ENCODE measurements at regions not wholly inside any gene's neighbourhood (a gene's known extent, or its start where the extent isn't known, plus 50 kb on each side); places are given as distances from the start of the nearest gene placed in this dataset.
"Not testable (repeated sequence)": the region's sequence is repeated elsewhere in the genome, so short reads cannot be mapped to it uniquely, and the experiment has no call there.

DNA sequence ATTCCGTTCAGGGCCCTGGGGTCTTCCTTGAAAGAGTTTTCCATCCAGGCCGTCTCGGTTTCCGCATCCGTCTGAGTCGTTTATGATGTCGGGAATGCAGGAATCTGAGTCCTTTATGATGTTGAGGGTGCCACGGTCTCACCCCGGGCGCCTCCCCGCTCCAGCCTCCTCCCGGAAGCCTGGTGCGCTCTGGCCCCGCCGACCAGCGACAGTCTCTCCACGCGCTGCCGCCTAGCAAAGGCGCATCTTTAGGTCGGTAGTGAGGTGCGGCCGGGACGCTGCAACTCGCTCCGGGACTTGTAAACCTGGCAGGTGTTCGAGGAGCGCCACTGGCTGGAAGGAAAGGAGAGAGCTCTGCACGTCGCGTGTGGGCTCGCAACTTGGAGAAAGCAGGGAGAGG lies 132.6 kb downstream of the FAM72C start:
- DNase-seq: not testable (repeated sequence)

GRCh38 chr1:143838598-143838929 lies 133.2 kb downstream of the FAM72C start:
- not testable (repeated sequence) for DNase-seq

DNA sequence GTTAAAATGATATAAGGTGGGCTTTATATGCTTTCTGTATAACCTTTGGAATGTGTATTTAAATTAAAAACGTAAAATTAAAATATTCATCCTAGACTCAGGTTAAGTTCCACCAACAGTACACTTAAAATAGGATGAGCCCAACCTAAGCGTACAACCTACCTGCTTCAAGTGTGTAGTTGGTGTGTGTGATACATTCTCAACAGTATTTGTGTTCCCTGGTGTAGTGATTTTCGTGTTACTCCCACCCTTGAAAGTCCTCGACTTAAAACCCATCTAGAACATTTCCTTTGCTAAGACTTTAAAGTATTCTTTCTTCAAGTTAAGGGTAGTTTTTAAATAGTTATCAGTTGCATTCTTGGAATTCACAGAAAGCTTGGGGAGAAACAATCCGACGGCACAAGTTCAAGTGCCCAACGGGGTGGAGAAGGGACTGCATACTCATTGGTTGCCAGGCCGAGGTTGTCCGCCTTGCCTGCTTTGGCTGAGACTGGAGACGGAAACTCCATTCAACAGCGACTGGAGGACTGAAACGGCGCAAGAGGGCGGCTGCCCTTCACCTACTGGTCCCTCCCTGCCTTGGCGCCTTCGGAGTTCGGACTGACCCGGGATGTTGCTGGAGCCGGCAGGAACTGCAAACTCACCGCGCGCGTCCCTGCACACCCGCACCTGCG lies 133.7 kb downstream of the FAM72C start:
- DNase-seq: not testable (repeated sequence)

DNA sequence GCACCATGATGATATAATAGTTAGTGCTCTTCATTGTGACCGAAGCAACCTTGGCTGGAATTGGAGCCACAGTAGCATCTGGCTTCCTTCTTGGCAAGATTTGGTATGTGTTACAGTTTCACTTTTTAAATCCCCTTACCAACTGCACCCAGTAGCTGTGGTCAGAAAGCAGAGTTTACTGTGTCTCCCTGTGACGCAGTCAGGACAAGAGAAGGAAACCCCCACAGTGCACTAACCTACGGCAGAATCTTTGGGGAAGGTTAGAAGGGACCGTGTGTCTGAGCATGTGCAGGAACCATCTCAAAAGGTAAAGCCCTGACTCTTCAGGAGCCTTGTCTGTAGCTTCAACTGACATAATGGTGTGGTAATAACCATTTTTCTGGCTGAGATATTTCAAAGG lies 138.4 kb downstream of the FAM72C start:
- not testable (repeated sequence) for DNase-seq

DNA sequence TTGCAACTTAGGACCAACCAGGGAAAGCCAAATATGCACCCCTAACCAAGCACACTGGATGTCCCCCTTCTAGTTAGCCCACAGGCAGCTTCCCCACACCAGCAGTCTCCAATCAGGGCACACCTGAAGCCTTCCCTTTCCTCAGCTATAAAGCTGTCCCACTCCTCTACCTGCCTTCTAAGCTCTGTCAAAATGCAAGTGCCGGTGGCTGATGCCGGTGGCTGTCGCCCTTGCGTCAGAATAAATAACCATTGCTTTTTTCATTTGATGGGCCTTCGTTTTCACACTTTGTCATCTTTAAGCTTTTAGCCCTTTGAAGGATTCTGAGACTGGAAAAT lies 139.4 kb downstream of the FAM72C start:
- not testable (repeated sequence) for DNase-seq

GRCh38 chr1:143831479-143832378 lies 140.1 kb downstream of the FAM72C start:
- DNase-seq: not testable (repeated sequence)

DNA sequence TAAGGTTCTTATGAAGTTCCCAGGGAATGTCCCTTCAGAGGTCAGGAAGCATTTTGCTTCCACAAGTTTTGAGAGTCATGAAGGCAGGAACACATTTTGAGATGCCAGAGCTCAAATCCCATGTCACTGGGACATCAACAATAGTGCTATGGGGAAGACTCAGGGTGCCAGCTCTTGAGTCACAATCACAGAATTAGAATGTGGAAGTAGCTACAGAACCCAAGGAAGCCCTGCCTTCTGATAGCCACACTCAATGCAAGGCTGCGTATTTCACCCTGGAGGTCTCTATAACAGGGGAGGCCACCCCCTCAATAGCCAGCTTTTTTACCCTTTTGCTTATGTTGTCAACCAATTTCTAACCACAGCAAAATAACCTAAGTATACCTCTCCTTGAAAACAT lies 145.6 kb downstream of the FAM72C start:
- not testable (repeated sequence) for DNase-seq

- not testable (repeated sequence) for DNase-seq
Measured at GRCh38 chr1:143824266-143824665, 147.5 kb downstream of the FAM72C start.

DNA sequence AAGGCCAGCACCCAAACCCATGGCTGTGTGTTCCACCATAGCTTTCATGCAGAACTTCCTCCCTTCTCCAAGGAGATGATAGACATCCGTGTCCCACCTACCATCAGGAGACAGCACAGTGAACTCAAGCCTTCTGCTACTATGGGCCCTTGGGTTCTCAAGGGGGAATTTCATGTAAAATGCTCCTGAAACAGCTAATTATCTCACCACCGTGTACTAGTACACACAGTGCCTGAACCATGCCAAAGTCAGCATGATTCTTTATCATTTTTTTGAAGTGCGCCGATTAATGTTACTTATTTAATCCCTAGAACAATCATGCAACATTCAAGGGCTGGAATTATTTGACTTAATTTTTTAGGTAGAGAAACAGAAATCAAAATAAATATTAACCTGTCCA lies 151.7 kb downstream of the FAM72C start:
- not testable (repeated sequence) for DNase-seq

- DNase-seq: not testable (repeated sequence)
Measured at GRCh38 chr1:143816369-143816768, 155.4 kb downstream of the FAM72C start.

- DNase-seq: not testable (repeated sequence)
Measured at GRCh38 chr1:143805374-143805773, 166.4 kb downstream of the FAM72C start.

- not testable (repeated sequence) for DNase-seq
Measured at GRCh38 chr1:143804707-143805356, 167.0 kb downstream of the FAM72C start.

DNA sequence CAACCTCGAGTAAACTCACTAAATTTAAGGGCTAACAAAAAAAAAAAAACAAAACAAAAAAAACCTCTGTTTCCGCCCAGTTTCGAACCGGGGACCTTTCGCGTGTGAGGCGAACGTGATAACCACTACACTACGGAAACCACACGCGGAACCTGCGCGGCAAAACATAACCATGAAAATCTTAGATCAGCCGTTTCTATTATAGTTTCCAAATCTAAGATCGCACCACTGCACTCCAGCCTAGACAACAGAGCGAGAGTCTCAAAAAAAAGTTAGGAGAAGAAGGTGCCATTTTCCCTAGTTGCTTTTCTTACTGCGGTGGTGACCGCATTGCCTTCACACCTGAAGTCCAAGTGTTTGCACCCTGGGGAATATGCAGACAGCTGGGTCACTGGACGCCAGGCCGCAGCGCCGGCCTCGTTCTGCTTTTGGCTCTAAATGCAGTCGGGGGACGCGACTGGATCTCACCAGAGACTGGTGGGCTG lies 167.8 kb downstream of the FAM72C start:
- DNase-seq: peak; percentile 26 to 55

DNA sequence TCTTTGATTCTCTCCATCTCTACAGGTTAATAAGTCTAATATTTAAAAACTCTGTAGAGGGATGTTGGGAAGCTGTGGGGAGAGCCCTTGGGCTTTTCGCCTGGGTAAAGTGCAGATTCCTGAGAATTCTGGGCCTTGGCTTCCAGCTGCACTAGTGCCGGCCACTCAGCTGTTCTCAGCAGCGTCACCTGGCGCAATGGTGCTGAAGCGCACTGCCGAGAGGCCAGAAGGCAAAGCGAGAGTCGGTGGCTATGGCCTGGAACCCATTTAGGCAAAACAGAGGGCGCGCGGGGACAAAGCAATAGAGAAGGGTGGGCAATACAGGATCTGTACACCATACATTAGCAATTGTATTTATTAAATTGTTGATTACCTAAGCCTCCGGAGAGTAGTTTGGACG lies 168.7 kb downstream of the FAM72C start:
- DNase-seq: not testable (repeated sequence)

DNA sequence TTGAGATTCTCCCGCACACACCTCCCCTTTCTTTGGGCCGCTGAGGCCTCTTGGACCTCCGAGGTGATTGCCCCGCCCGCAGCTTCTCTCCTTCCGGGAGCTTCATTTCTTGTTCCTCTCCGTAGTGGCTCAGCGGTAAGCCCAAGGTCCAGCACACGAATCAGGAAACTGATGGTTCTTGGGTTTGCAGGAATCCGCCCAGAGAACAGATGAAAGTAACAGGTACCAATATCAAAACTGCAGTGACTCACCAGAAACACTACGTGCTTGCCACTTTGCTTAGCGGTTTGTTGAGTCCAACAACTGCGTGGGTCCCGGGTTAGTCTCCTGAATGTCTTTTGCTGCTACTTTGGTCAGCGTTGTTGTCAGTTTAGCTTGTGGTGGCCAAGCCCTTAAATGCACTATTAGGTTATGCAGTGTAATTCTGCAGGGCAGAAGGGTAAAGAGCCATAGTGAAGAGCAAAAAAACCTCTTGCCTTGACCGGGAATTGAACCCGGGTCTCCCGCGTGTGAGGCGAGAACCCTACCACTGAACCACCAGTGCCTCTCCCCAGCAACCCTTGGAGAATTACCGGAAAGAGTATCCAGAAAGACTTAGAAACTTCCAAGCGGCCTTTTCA lies 172.1 kb downstream of the FAM72C start:
- DNase-seq: not testable (repeated sequence)

- not testable (repeated sequence) for DNase-seq
Measured at GRCh38 chr1:143796369-143796768, 175.4 kb downstream of the FAM72C start.

DNA sequence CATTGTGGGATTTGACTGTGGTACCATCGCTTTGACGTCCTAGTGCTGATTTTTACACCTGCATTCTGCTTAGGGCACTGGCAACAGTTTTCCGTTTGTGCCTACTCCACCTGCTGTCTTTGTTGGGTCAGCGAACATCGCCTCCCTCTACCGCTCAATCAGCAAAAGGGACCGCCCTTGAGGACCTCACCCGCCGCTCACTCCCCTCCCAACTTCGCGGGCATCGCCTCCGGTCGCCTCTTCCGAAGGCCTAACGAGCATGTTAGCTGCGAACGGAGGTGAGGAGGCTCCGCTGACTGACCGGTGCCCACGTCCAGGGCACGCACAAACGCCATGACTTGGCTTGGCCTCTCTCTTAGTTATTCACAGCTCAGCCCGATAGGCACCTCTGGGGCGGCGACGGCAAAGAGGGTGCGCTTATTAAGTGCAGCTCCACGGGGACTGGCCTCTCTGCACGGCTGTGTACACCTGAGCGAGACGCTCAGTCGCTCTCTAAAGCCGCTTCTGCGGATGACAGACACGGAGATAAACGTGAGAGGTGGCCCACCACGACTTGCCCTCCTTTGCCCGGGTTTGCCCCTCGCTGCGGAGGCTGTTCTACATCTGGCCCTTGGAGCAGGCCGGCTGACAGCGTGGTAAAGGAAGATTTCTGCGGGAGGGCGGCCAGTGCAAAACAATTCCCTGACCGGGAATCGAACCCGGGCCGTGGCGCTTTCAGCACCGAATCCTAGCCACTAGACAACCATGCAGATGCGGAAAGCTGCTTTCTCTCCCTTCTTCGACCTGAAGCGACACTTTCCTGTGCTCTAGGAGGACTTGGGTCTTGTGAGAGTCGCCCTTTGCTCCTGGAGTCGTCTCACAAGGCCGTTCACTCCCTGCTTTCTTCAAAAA lies 179.5 kb downstream of the FAM72C start:
- DNase-seq: not testable (repeated sequence)

DNA sequence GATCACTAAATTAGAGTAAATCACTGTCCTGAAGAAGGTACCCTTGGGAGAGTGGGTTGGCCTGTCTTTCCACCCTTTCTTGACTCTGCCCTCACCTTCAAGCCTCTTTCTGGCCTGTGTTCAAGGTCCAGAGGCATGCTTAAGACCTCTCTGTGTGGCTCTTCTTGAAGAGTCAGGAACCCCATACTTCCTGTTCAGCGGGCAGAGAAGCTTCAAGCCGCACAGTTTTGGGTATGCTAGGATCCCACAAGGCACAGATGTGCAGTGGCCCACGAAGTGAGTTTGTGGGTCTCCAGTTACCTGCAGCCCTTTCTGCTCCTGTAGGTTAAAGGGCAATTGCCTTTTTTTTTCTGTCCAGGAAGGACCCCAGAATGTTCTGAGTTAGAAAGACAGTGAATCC lies 185.4 kb downstream of the FAM72C start:
- not testable (repeated sequence) for DNase-seq

DNA sequence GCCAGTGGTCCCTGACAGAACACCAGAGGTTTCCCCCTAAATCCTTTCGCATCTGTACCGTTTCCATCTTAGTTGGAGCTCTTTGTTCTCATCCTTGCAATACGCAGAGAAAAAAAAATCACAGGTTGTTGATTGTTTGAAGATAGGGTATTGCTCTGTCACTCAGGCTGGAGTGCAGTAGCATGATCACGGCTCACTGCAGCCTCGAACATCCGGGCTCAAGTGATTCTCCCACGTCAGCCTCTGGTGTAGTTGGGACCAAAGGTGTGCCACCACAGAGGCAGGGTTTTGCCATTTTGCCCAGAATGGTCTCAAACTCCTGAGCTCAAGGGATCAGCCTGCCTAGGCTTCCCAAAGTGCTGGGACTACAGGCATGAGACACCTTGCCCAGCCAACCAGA lies 185.9 kb downstream of the FAM72C start:
- DNase-seq: not testable (repeated sequence)

GRCh38 chr1:143784239-143784882 lies 187.4 kb downstream of the FAM72C start:
- DNase-seq: not testable (repeated sequence)

DNA sequence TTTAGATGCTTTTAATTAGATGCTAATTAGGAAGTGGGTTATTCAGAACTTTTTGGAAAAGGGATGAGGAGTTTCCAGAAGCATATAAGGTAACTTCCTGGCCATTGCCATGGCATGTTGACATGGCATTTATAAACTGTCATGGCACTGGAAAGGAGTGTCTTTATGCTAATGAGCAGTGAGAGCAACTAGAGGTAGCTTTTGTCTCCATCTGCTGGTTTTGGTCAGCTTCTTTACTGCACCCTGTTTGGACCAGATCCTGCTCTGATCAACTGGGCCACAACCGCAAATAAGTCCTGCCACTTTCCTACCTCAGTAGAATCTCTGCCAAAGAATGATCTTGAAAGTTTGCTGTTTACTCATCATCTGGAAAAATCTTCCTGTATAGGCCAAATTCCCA lies 193.6 kb downstream of the FAM72C start:
- DNase-seq: not testable (repeated sequence)

Data from inflammatory macrophage treated with lipopolysaccharide for 1 hour (primary cell).